K562 (cell line): ENCODE measurements at regions not wholly inside any gene's neighbourhood (a gene's known extent, or its start where the extent isn't known, plus 50 kb on each side); places are given as distances from the start of the nearest gene placed in this dataset.

Source experiments
- ATAC-seq: fragments of 200-7000 bp; cut with Tn5 transposase; 3 replicates; pipeline ENCODE4 v1.9.1; 2020; ENCODE audit warnings: moderate library complexity
- BruUV-seq: library from RNA; stranded (reverse); fragments of 400-500 nt; replicated peaks from 2 replicates; lab custom pipeline; 2021; lab: Mats Ljungman, UMichigan
- CTCF ChIA-PET: fragments of 300-600 bp; formaldehyde crosslinking; extraction: SDS; loops from one replicate; lab custom pipeline; 2021; ENCODE audit warnings: low intra/inter-chr PET ratio; lab: Yijun Ruan, JAX
- POLR2A ChIA-PET: fragments of 300-600, 350-650 bp; sonication (Branson Sonifier 250); formaldehyde crosslinking; extraction: SDS; loops from one replicate; lab custom pipeline; 2021; ENCODE audit warnings: antibody characterized with exemption, inconsistent platforms; lab: Yijun Ruan, JAX
- DNase-seq, 4 experiments: peaks; one replicate each; pipeline versions ENCODE4 v3.0.0 to v3.0.0-alpha.2; 2011 to 2018; ENCODE audit warnings: low spot score in 3 of 4, mixed read lengths in 3 of 4; ENCODE audit errors: extremely low read depth in 1 of 4
- FAIRE-seq: peaks from 2 replicates; lab custom pipeline; 2011; peaks lifted over from hg19 to GRCh38; lab: Jason Lieb, UNC
- H2AFZ ChIP-seq: 2 replicates; pipeline ENCODE4 v1.6.0; 2011; ENCODE audit warnings: low read depth, low read length, control low read depth, inconsistent platforms
- H3K27ac ChIP-seq: fragments of 200-600 bp; 3 replicates; pipeline ENCODE4 v1.8.0; 2011; ENCODE audit warnings: low read depth, mild to moderate bottlenecking, control low read depth, inconsistent platforms, low read length, moderate library complexity, mixed read lengths; ENCODE audit errors: extremely low read depth
- H3K27me3 ChIP-seq, 2 experiments: fragments of 300-600 bp in 1 of 2; 2 replicates in 1 of 2; 3 replicates in 1 of 2; pipeline versions ENCODE4 v1.6.0 to v1.8.0; 2011; ENCODE audit warnings: inconsistent platforms in 2 of 2, low read length in 2 of 2, mild to moderate bottlenecking in 1 of 2, mixed read lengths in 1 of 2, moderate library complexity in 1 of 2; ENCODE audit not compliant: control insufficient read depth in 2 of 2, insufficient read depth in 2 of 2
- H3K36me3 ChIP-seq: fragments of 300-600 bp; 3 replicates; pipeline ENCODE4 v1.8.0; 2011; ENCODE audit warnings: mild to moderate bottlenecking, low read length, inconsistent platforms; ENCODE audit not compliant: control insufficient read depth, insufficient read depth
- H3K4me1 ChIP-seq, 2 experiments: fragments of 200-600 bp in 1 of 2; replicated peaks in 1 of 2; 2 replicates in 1 of 2; 3 replicates in 1 of 2; pipeline versions ENCODE4 v1.5.1 to v1.8.0; 2011; ENCODE audit warnings: inconsistent platforms in 2 of 2, low read length in 2 of 2, mild to moderate bottlenecking in 1 of 2, mixed read lengths in 1 of 2, moderate library complexity in 1 of 2; ENCODE audit not compliant: control insufficient read depth in 2 of 2, insufficient read depth in 2 of 2
- H3K4me2 ChIP-seq: 2 replicates; pipeline ENCODE4 v1.6.1; 2011; ENCODE audit warnings: low read length, control low read depth, inconsistent platforms, mixed read lengths; ENCODE audit not compliant: insufficient read depth
- H3K4me3 ChIP-seq: fragments of 200-600 bp; sonication (generic), shearing (Covaris generic); 2 replicates; pipeline ENCODE4 v1.5.1; 2016; ENCODE audit warnings: control low read depth, inconsistent platforms
- H3K79me2 ChIP-seq: fragments of 200-600 bp; 3 replicates; pipeline ENCODE4 v1.8.0; 2011; ENCODE audit warnings: low read length, inconsistent platforms; ENCODE audit not compliant: control insufficient read depth, insufficient read depth
- H3K9ac ChIP-seq, 2 experiments: 2 replicates each; pipeline versions ENCODE4 v1.6.0 to v1.6.1; 2011; ENCODE audit warnings: low read depth in 2 of 2, low read length in 2 of 2, control low read depth in 1 of 2, inconsistent platforms in 1 of 2, mild to moderate bottlenecking in 1 of 2, mixed read lengths in 1 of 2; ENCODE audit not compliant: insufficient read depth in 1 of 2
- H3K9me1 ChIP-seq: one replicate; pipeline ENCODE4 v1.6.0; 2011; ENCODE audit warnings: inconsistent platforms, mild to moderate bottlenecking, low read length, moderate library complexity; ENCODE audit not compliant: control insufficient read depth, insufficient read depth
- H3K9me3 ChIP-seq: replicated peaks from 2 replicates; pipeline ENCODE4 v1.5.1; 2011; ENCODE audit warnings: low read depth, low read length, inconsistent platforms; ENCODE audit not compliant: control insufficient read depth, insufficient read depth
- H4K20me1 ChIP-seq: replicated peaks from 2 replicates; pipeline ENCODE4 v1.6.1; 2011; ENCODE audit warnings: low read length, inconsistent platforms, mixed read lengths; ENCODE audit not compliant: control insufficient read depth, insufficient read depth
- ARHGAP35 ChIP-seq: fragments of 450-650 bp; IDR thresholded peaks from 2 replicates; pipeline ENCODE4 v1.6.1; 2018; ENCODE audit not compliant: partially characterized antibody
- ELF1 ChIP-seq: fragments of 200-800 bp; sonication (Bioruptor generic); IDR thresholded peaks from 2 replicates; pipeline ENCODE4 v1.6.1; 2016; ENCODE audit warnings: missing genetic modification characterization, missing compliant biosample characterization
- MAZ ChIP-seq, 2 experiments: fragments of 450-650 bp in 1 of 2; sonication (generic) in 1 of 2; formaldehyde crosslinking; IDR thresholded peaks in 1 of 2; conservative IDR thresholded peaks in 1 of 2; 2 replicates each; pipeline versions ENCODE4 v1.4.0 to v1.5.0; 2020; ENCODE audit warnings: mild to moderate bottlenecking in 1 of 2, missing genetic modification reagents in 1 of 2
- SIX5 ChIP-seq, 2 experiments: IDR thresholded peaks; 2 replicates each; pipeline ENCODE4 v1.6.1; 2011; ENCODE audit warnings: low read length in 2 of 2, borderline replicate concordance in 1 of 2, low read depth in 1 of 2, mild to moderate bottlenecking in 1 of 2, moderate library complexity in 1 of 2; ENCODE audit not compliant: insufficient read depth in 1 of 2
- SRSF9 ChIP-seq: fragments of 200-400 bp; formaldehyde crosslinking; IDR thresholded peaks from 2 replicates; pipeline ENCODE4 v1.6.1; 2017; ENCODE audit warnings: low read depth, low read length, borderline replicate concordance
- ZNF408 ChIP-seq: fragments of 250-450 bp; sonication (Bioruptor Pico); IDR thresholded peaks from 2 replicates; pipeline ENCODE4 v1.4.0; 2020; ENCODE audit warnings: low read depth, mild to moderate bottlenecking, moderate library complexity
- ZNF561 ChIP-seq: fragments of 450-650 bp; formaldehyde crosslinking; conservative IDR thresholded peaks from 2 replicates; pipeline ENCODE4 v1.4.0; 2020; ENCODE audit warnings: mild to moderate bottlenecking, moderate library complexity
- WGBS: fragments of 100-300 bp; shearing (Covaris generic); methylation state at CpG from one replicate; pipeline ENCODE4 v1.1.6; 2016; ENCODE audit warnings: low coverage, mixed read lengths; ENCODE audit not compliant: insufficient coverage; ENCODE audit errors: missing lambda C conversion rate; 5-methylcytosine and 5-hydroxymethylcytosine counted together
- in situ Hi-C: fragments of 300-500 bp; cut with MboI; formaldehyde crosslinking; loops from 4 replicates; pipeline ENCODE4 v1.15.0; 2018; ENCODE audit warnings: inconsistent platforms, mixed read lengths
- intact Hi-C: fragments of 100-400 bp; cut with micrococcal nuclease; formaldehyde crosslinking; loops from 2 replicates; pipeline ENCODE4 v1.14.2; 2022
- TF ChIP-seq, protein P1 (sequence below), 2 experiments: fragments of 450-650 bp in 1 of 2; IDR thresholded peaks; 2 replicates each; pipeline ENCODE4 v1.6.1; 2011 to 2017; ENCODE audit warnings: low read depth in 2 of 2, antibody characterized with exemption in 1 of 2, borderline replicate concordance in 1 of 2, low read length in 1 of 2, mild to moderate bottlenecking in 1 of 2, mixed read lengths in 1 of 2; ENCODE audit not compliant: control insufficient read depth in 1 of 2
- TF ChIP-seq, protein P2 (sequence below): fragments of 250-450 bp; sonication (Bioruptor Pico); IDR thresholded peaks from 2 replicates; pipeline ENCODE4 v1.8.0; 2022; ENCODE audit warnings: inconsistent platforms
- TF ChIP-seq, protein P3 (sequence below): sonication (generic); formaldehyde crosslinking; IDR thresholded peaks from 2 replicates; pipeline ENCODE4 v1.8.1; 2023; ENCODE audit warnings: missing genetic modification reagents, mild to moderate bottlenecking, borderline replicate concordance

DNA sequence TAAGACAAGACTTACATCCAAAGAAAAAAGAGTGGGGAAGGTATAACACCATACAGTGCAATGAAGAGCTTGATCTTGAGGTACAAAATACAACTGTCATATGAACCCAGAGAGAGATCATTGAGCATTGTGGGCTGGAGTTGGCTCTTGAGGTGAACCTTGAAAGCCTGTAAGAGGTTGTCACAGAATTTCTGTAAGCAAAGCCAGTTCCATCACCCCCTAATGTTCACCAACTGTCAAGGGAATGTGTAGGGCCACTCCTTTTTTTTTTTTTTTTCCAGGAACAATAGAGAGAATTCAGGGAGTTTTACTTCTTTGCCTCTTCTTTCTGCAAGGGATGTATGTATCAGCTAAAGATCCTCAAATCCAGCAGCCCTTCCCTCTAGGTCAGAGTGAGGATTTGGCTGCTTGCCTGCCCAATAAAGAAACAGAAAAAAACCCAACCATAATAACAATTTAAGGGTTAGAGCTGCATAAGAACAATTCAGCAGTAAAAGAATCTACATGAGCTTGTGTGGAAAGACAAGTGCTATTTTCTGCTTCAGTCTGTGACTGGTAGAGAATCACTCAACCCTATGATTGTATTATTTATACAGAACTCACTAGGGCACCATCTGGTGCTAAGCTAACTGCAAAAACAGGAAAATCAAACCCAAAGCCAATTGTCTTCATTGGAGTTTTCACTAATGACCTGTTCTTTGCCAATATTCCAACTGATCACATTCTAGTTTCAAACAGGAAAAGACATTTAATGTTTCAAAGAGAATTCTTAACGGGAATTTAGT is 217.5 kb upstream of the TEX13C start:
- in situ Hi-C loops (no loop called here), intact Hi-C loops (no loop called here)
- no peaks in the 10 kb centered on the region for H3K79me2 ChIP-seq
- H3K9me1 ChIP-seq = no peaks in the 10 kb centered on the region
- DNase-seq (no peak), FAIRE-seq (no peak), ATAC-seq (no peak)
- POLR2A ChIA-PET = no interaction called here
- no CpG with 5 or more reads among the region's 1 CpG for WGBS
- no peaks in the 10 kb centered on the region for H3K4me1 ChIP-seq
- no peak overlapping the region for H3K4me2 ChIP-seq
- H3K36me3 ChIP-seq = no peaks in the 10 kb centered on the region
- H3K9me3 ChIP-seq = no peaks in the 10 kb centered on the region
- no peak overlapping the region for H3K27ac ChIP-seq
- H4K20me1 ChIP-seq = no peaks in the 10 kb centered on the region
- no TSS peak for BruUV-seq
- no peak overlapping the region for H2AFZ ChIP-seq
- H3K4me3 ChIP-seq = no peak overlapping the region
- no peaks in the 10 kb centered on the region for H3K27me3 ChIP-seq
- CTCF ChIA-PET = no interaction called here
- TF ChIP-seq, protein P1, sequence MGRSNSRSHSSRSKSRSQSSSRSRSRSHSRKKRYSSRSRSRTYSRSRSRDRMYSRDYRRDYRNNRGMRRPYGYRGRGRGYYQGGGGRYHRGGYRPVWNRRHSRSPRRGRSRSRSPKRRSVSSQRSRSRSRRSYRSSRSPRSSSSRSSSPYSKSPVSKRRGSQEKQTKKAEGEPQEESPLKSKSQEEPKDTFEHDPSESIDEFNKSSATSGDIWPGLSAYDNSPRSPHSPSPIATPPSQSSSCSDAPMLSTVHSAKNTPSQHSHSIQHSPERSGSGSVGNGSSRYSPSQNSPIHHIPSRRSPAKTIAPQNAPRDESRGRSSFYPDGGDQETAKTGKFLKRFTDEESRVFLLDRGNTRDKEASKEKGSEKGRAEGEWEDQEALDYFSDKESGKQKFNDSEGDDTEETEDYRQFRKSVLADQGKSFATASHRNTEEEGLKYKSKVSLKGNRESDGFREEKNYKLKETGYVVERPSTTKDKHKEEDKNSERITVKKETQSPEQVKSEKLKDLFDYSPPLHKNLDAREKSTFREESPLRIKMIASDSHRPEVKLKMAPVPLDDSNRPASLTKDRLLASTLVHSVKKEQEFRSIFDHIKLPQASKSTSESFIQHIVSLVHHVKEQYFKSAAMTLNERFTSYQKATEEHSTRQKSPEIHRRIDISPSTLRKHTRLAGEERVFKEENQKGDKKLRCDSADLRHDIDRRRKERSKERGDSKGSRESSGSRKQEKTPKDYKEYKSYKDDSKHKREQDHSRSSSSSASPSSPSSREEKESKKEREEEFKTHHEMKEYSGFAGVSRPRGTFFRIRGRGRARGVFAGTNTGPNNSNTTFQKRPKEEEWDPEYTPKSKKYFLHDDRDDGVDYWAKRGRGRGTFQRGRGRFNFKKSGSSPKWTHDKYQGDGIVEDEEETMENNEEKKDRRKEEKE (IDR thresholded peaks at IDR 0.05; ENCODE audit: borderline replicate concordance in 1 of 2, control insufficient read depth in 1 of 2, low read depth in 2 of 2, low read length in 1 of 2) = no peak
- no peak for TF ChIP-seq ZNF408 (CRISPR knock-in tag)
- TF ChIP-seq ZNF561 = no peak
- no peak for TF ChIP-seq ARHGAP35
- TF ChIP-seq MAZ (CRISPR knock-in tag; conservative IDR thresholded peaks at IDR 0.05 in 1 of 2, IDR thresholded peaks at IDR 0.05 in 1 of 2) = no peak
- TF ChIP-seq, protein P2, sequence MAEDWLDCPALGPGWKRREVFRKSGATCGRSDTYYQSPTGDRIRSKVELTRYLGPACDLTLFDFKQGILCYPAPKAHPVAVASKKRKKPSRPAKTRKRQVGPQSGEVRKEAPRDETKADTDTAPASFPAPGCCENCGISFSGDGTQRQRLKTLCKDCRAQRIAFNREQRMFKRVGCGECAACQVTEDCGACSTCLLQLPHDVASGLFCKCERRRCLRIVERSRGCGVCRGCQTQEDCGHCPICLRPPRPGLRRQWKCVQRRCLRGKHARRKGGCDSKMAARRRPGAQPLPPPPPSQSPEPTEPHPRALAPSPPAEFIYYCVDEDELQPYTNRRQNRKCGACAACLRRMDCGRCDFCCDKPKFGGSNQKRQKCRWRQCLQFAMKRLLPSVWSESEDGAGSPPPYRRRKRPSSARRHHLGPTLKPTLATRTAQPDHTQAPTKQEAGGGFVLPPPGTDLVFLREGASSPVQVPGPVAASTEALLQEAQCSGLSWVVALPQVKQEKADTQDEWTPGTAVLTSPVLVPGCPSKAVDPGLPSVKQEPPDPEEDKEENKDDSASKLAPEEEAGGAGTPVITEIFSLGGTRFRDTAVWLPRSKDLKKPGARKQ (CRISPR knock-in tag) = no peak
- no peak for TF ChIP-seq SIX5 (IDR thresholded peaks at IDR 0.05; ENCODE audit: borderline replicate concordance in 1 of 2, insufficient read depth in 1 of 2, low read depth in 1 of 2, low read length in 2 of 2)
- no peak for TF ChIP-seq ELF1 (tag)
- no peak for TF ChIP-seq SRSF9
- TF ChIP-seq, protein P3, sequence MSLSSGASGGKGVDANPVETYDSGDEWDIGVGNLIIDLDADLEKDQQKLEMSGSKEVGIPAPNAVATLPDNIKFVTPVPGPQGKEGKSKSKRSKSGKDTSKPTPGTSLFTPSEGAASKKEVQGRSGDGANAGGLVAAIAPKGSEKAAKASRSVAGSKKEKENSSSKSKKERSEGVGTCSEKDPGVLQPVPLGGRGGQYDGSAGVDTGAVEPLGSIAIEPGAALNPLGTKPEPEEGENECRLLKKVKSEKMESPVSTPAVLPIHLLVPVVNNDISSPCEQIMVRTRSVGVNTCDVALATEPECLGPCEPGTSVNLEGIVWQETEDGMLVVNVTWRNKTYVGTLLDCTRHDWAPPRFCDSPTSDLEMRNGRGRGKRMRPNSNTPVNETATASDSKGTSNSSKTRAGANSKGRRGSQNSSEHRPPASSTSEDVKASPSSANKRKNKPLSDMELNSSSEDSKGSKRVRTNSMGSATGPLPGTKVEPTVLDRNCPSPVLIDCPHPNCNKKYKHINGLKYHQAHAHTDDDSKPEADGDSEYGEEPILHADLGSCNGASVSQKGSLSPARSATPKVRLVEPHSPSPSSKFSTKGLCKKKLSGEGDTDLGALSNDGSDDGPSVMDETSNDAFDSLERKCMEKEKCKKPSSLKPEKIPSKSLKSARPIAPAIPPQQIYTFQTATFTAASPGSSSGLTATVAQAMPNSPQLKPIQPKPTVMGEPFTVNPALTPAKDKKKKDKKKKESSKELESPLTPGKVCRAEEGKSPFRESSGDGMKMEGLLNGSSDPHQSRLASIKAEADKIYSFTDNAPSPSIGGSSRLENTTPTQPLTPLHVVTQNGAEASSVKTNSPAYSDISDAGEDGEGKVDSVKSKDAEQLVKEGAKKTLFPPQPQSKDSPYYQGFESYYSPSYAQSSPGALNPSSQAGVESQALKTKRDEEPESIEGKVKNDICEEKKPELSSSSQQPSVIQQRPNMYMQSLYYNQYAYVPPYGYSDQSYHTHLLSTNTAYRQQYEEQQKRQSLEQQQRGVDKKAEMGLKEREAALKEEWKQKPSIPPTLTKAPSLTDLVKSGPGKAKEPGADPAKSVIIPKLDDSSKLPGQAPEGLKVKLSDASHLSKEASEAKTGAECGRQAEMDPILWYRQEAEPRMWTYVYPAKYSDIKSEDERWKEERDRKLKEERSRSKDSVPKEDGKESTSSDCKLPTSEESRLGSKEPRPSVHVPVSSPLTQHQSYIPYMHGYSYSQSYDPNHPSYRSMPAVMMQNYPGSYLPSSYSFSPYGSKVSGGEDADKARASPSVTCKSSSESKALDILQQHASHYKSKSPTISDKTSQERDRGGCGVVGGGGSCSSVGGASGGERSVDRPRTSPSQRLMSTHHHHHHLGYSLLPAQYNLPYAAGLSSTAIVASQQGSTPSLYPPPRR = no peak
- no peak overlapping the region for H3K9ac ChIP-seq
